DOHH2 (cell line): ENCODE measurements at regions not wholly inside any gene's neighbourhood (a gene's known extent, or its start where the extent isn't known, plus 50 kb on each side); places are given as distances from the start of the nearest gene placed in this dataset.

Experiments used
- CTCF ChIP-seq: fragments of 200-600 bp; sonication (generic); IDR thresholded peaks from one replicate; pipeline ENCODE4 v1.5.1; 2014; ENCODE audit warnings: antibody characterized with exemption, mild to moderate bottlenecking, low read depth, low read length; ENCODE audit not compliant: poor library complexity, severe bottlenecking
- EZH2phosphoT487 ChIP-seq: fragments of 200-600 bp; sonication (generic); IDR thresholded peaks from 2 replicates; pipeline ENCODE4 v1.6.1; 2017; ENCODE audit warnings: borderline replicate concordance, mild to moderate bottlenecking, antibody characterized with exemption, low read length, moderate library complexity, mixed read lengths

- TF ChIP-seq CTCF (no peak), EZH2phosphoT487 (no peak)
These were observed 98.6 kb upstream of the CAB39 start for GRCh38 chr2:230614040-230614439.
